Spleen (tissue), 11 donors: ENCODE measurements at regions not wholly inside any gene's neighbourhood (a gene's known extent, or its start where the extent isn't known, plus 50 kb on each side); places are given as distances from the start of the nearest gene placed in this dataset.

Source experiments
- DNase-seq: peaks from one replicate; pipeline ENCODE4 v3.0.0-alpha.2; 2020
- H3K27ac ChIP-seq, 8 donors: fragments of 200-600 bp; sonication (generic) in 7 of 8; 1 replicate in 4 of 8; 2 replicates in 4 of 8; pipeline versions ENCODE4 v1.5.0 to v1.8.0; 2016 to 2021; ENCODE audit warnings: inconsistent platforms in 4 of 8, mild to moderate bottlenecking in 4 of 8, moderate library complexity in 1 of 8
- H3K27me3 ChIP-seq, 7 donors: fragments of 200-600 bp; sonication (generic) in 6 of 7; replicated peaks in 1 of 7; 1 replicate in 4 of 7; 2 replicates in 3 of 7; pipeline versions ENCODE4 v1.5.0 to v1.8.0; 2016 to 2021; ENCODE audit warnings: inconsistent platforms in 3 of 7, mild to moderate bottlenecking in 1 of 7
- H3K36me3 ChIP-seq, 6 donors: fragments of 200-600 bp; sonication (generic) in 5 of 6; 1 replicate in 4 of 6; 2 replicates in 2 of 6; pipeline versions ENCODE4 v1.5.0 to v1.8.0; 2016 to 2021; ENCODE audit warnings: inconsistent platforms in 2 of 6
- H3K4me1 ChIP-seq, 6 donors: fragments of 200-600 bp; sonication (generic) in 5 of 6; 1 replicate in 3 of 6; 2 replicates in 3 of 6; pipeline versions ENCODE4 v1.5.0 to v1.8.0; 2016 to 2021; ENCODE audit warnings: inconsistent platforms in 3 of 6
- H3K4me3 ChIP-seq, 8 donors: fragments of 200-600 bp; sonication (generic) in 7 of 8; 1 replicate in 4 of 8; 2 replicates in 4 of 8; pipeline versions ENCODE4 v1.5.0 to v1.8.0; 2016 to 2021; ENCODE audit warnings: inconsistent platforms in 4 of 8, mild to moderate bottlenecking in 4 of 8, moderate library complexity in 2 of 8
- H3K9me3 ChIP-seq, 8 donors: fragments of 200-600 bp; sonication (generic) in 7 of 8; 1 replicate in 4 of 8; 2 replicates in 4 of 8; pipeline versions ENCODE4 v1.5.0 to v1.8.0; 2016 to 2021; ENCODE audit warnings: inconsistent platforms in 4 of 8
- POLR2A ChIP-seq, 3 donors: fragments of 450-650 bp; IDR thresholded peaks; one replicate each; pipeline ENCODE4 v1.5.1; 2017; ENCODE audit warnings: antibody characterized with exemption in 3 of 3, mild to moderate bottlenecking in 1 of 3
- POLR2AphosphoS5 ChIP-seq, 3 donors: sonication (generic); formaldehyde crosslinking; IDR thresholded peaks; one replicate each; pipeline ENCODE4 v1.5.1; 2017; ENCODE audit warnings: antibody characterized with exemption in 3 of 3
- WGBS, 5 donors: extraction: QIAGEN DNeasy Blood & Tissue Kit in 3 of 5; methylation state at CpG; one replicate each; pipeline versions ENCODE4 v1.1.5 to v1.1.7; 2013 to 2018; 5-methylcytosine and 5-hydroxymethylcytosine counted together
- intact Hi-C: fragments of 100-400 bp; cut with DNase I; formaldehyde crosslinking; loops from one replicate; pipeline ENCODE4 v1.15.0; 2023; ENCODE audit warnings: low total_unique reads
- TF ChIP-seq, protein P1 (sequence below), 11 experiments: fragments of 200-600 bp in 7 of 11; fragments of 450-650 bp in 4 of 11; sonication (generic) in 4 of 11; IDR thresholded peaks in 8 of 11; conservative IDR thresholded peaks in 3 of 11; 1 replicate in 7 of 11; 2 replicates in 4 of 11; pipeline versions ENCODE4 v1.4.0 to v1.8.0; 2016 to 2021; ENCODE audit warnings: antibody characterized with exemption in 11 of 11, inconsistent platforms in 4 of 11, mild to moderate bottlenecking in 1 of 11
- donor health status: healthy with polysubstance abuse.
- donor health status: DM: no; HTN: no; CAD: no; lungs with moderate emphysema.
- donor health status: DM: no; HTN: no; CAD: no.
- donor health status: Bipolar disorder and iron deficiency.
- donor health status: healthy.
- donor health status: DM: no; HTN: no; CAD: no.
- donor health status: DM: yes; HTN: yes; CAD: no.

DNA sequence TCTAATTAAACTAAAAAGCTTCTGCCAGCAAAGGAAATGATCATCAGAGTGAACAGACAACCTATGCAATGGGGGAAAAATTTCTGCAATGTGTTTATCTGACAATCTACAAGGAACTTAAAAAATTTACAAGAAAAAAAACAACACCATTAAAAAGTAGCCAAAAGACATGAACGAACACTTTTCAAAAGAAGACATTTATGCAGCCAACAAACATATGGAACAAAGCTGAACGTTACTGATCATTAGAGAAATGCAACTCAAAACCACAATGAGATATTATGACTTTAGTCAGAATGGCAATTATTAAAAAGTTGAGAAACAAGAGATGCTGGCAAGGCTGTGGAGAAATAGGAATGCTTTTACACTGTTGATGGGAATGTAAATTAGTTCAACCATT lies 530.4 kb upstream of the DAB2 start:
- intact Hi-C loops: no loop called here
- no peak for TF ChIP-seq POLR2A (IDR thresholded peaks at IDR 0.05)
- TF ChIP-seq POLR2AphosphoS5 (IDR thresholded peaks at IDR 0.05): no peak
- TF ChIP-seq, protein P1, sequence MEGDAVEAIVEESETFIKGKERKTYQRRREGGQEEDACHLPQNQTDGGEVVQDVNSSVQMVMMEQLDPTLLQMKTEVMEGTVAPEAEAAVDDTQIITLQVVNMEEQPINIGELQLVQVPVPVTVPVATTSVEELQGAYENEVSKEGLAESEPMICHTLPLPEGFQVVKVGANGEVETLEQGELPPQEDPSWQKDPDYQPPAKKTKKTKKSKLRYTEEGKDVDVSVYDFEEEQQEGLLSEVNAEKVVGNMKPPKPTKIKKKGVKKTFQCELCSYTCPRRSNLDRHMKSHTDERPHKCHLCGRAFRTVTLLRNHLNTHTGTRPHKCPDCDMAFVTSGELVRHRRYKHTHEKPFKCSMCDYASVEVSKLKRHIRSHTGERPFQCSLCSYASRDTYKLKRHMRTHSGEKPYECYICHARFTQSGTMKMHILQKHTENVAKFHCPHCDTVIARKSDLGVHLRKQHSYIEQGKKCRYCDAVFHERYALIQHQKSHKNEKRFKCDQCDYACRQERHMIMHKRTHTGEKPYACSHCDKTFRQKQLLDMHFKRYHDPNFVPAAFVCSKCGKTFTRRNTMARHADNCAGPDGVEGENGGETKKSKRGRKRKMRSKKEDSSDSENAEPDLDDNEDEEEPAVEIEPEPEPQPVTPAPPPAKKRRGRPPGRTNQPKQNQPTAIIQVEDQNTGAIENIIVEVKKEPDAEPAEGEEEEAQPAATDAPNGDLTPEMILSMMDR (IDR thresholded peaks at IDR 0.05 in 8 of 11, conservative IDR thresholded peaks at IDR 0.05 in 3 of 11): no peak
- H3K27ac ChIP-seq: no peak overlapping the region
- H3K4me3 ChIP-seq: no peak overlapping the region
- H3K9me3 ChIP-seq: peaks cover 0 to 7% (median 0%) of the 10 kb centered on the region in 8 donors
- 64 to 87% (median 85%) methylated on average over 2 of the region's 2 CpGs for WGBS, 5 donors
- no peaks in the 10 kb centered on the region for H3K4me1 ChIP-seq
- no peaks in the 10 kb centered on the region for H3K27me3 ChIP-seq
- no peaks in the 10 kb centered on the region for H3K36me3 ChIP-seq
- no peak for DNase-seq

GRCh38 chr5:39951070-39951469 lies 526.3 kb upstream of the DAB2 start:
- DNase-seq: no peak
- no peak overlapping the region for H3K27ac ChIP-seq
- H3K36me3 ChIP-seq: no peaks in the 10 kb centered on the region
- TF ChIP-seq POLR2AphosphoS5 (IDR thresholded peaks at IDR 0.05): no peak
- TF ChIP-seq, protein P1 (IDR thresholded peaks at IDR 0.05 in 8 of 11, conservative IDR thresholded peaks at IDR 0.05 in 3 of 11): no peak
- intact Hi-C loops: loop anchor here (5.0 kb wide), 1 partner anchor 736 kb away; no protein-coding TSS in a partner anchor
- H3K27me3 ChIP-seq: no peaks in the 10 kb centered on the region
- H3K4me1 ChIP-seq: peaks cover 0 to 13% (median 0%) of the 10 kb centered on the region in 6 donors
- peaks cover 0 to 7% (median 0%) of the 10 kb centered on the region in 8 donors for H3K9me3 ChIP-seq
- H3K4me3 ChIP-seq: no peak overlapping the region
- 91 to 99% (median 92%) methylated on average over 3 of the region's 3 CpGs for WGBS, 5 donors

GRCh38 chr5:39948867-39949468 lies 524.2 kb upstream of the DAB2 start:
- Histone ChIP-seq H3K4me1 (peaks cover 0 to 13% (median 0%) of the 10 kb centered on the region in 6 donors), H3K4me3 (no peak overlapping the region), H3K27me3 (no peaks in the 10 kb centered on the region), H3K9me3 (peaks cover 0 to 7% (median 0%) of the 10 kb centered on the region in 8 donors), H3K27ac (peak overlapping the region in 3 of 8 donors; percentile 71 to 82 (median 77)), H3K36me3 (no peaks in the 10 kb centered on the region)
- DNase-seq: no peak
- WGBS, 5 donors: 46 to 51% (median 50%) methylated on average over 2 of the region's 2 CpGs
- intact Hi-C loops: loop anchor here (5.0 to 10.0 kb wide), 2 partner anchors 364 to 788 kb away; no protein-coding TSS in a partner anchor
- TF ChIP-seq, protein P1 (IDR thresholded peaks at IDR 0.05 in 8 of 11, conservative IDR thresholded peaks at IDR 0.05 in 3 of 11): peak; percentile 49 to 80 (median 65)
- TF ChIP-seq POLR2AphosphoS5 (IDR thresholded peaks at IDR 0.05): no peak
- no peak for TF ChIP-seq POLR2A (IDR thresholded peaks at IDR 0.05)

DNA sequence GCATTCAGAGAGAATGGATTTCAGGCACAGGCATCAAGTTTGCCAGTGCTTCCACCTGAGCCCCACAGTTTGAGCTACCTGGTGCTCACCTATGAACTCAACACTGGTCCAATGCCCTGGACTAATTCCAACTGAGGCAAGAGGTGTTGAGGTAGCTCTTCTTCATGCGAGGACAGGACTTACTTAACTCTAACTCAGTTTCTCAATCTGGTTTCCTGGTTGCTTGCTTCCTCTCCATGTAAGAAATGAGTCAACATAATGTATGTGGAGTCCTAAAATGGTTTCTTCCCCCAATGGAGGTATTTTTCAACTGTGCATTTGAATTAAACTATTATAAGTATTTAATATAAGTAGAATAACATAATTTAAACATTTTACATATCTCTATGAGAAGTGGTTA lies 523.6 kb upstream of the DAB2 start:
- Histone ChIP-seq H3K4me1 (peaks cover 0 to 13% (median 0%) of the 10 kb centered on the region in 6 donors), H3K36me3 (no peaks in the 10 kb centered on the region), H3K27me3 (no peaks in the 10 kb centered on the region), H3K4me3 (no peak overlapping the region), H3K9me3 (peaks cover 0 to 7% (median 0%) of the 10 kb centered on the region in 8 donors), H3K27ac (peak overlapping the region in 4 of 8 donors; percentile 46 to 82 (median 74))
- no peak for DNase-seq
- 53 to 92% (median 71%) methylated on average over 1 of the region's 1 CpG for WGBS, 5 donors
- TF ChIP-seq POLR2AphosphoS5 (IDR thresholded peaks at IDR 0.05) (no peak), POLR2A (IDR thresholded peaks at IDR 0.05) (no peak)
- TF ChIP-seq, protein P1 (IDR thresholded peaks at IDR 0.05 in 8 of 11, conservative IDR thresholded peaks at IDR 0.05 in 3 of 11): no peak
- intact Hi-C loops: loop anchor here (5.0 to 10.0 kb wide), 2 partner anchors 364 to 789 kb away; no protein-coding TSS in a partner anchor
